Putamen (tissue), 1 donor: ENCODE measurements at regions not wholly inside any gene's neighbourhood (a gene's known extent, or its start where the extent isn't known, plus 50 kb on each side); places are given as distances from the start of the nearest gene placed in this dataset.

Experiments used
- DNase-seq: peaks from one replicate; pipeline ENCODE4 v3.0.0-alpha.2; 2016; ENCODE audit warnings: low spot score

DNA sequence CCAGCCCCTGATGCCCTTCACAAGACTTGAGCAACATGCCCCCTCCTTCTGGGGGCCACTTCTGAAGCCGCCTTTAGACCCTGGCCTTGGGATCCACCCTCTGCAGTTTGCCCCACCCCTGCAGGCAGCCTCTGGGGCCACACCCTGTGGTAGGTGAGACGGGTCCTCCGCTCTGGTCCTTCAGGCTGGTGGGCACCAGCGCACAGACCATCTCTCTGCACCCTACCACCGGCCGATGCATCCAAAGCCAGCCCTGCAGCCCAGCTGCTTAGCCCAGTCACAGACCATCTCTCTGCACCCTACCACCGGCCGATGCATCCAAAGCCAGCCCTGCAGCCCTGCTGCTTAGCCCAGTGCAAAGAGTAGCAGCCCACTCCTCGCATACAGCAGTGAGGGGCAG lies 159.3 kb upstream of the ECI2 start:
- DNase-seq = no peak

- no peak for DNase-seq
These were observed 156.4 kb upstream of the ECI2 start for GRCh38 chr6:4291453-4292403.

GRCh38 chr6:4289770-4290320 lies 154.5 kb upstream of the ECI2 start:
- no peak for DNase-seq

DNA sequence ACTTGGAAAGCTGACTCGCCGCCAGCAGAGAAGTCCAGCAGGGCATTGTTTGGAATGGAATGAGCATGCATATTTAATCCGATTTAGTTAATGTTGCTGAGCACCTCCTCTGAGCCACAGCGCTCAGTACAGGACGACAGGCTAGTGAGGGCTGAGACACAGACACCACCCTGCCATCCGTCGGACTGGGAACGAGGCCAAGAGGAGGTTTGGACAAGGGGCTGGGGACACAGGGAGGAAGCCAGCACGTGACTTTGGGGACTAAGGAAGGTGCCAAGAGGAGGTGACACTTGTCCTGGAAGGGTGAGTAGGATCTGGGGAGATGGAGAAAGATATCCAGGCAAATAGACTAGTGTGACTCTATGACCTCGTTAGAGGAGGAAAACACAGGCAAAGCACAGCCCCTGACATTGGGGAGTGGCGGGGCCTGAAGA lies 152.5 kb upstream of the ECI2 start:
- no peak for DNase-seq

DNA sequence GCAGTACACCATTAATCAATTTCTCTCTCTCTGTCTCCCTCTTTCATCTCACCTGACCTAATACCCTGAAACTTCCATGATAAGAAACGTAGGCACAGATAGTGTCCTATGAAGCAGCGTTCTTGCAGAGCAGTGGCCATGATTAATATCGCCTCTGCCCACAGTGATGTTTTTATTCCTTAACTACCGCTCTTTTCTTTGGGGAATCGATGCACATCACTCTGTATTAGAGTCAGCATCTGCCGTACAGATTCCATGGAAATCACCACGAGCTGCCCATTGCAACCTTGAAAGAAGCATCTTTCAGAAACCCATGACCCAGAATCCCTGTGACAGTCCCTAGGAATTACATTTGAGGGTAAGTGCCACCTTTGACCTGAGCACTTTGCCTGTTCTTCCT lies 152.0 kb upstream of the ECI2 start:
- DNase-seq = no peak

GRCh38 chr6:4282926-4283325 lies 147.6 kb upstream of the ECI2 start:
- no peak for DNase-seq

GRCh38 chr6:4281341-4282293 lies 146.2 kb upstream of the ECI2 start:
- peak; percentile 55 for DNase-seq

GRCh38 chr6:4280707-4281106 lies 145.3 kb upstream of the ECI2 start:
- no peak for DNase-seq

GRCh38 chr6:4280031-4280430 lies 144.7 kb upstream of the ECI2 start:
- no peak for DNase-seq

GRCh38 chr6:4274382-4275082 lies 139.2 kb upstream of the ECI2 start:
- no peak for DNase-seq

GRCh38 chr6:4272996-4273395 lies 137.6 kb upstream of the ECI2 start:
- DNase-seq = no peak

- DNase-seq = no peak
These were observed 136.5 kb upstream of the ECI2 start for GRCh38 chr6:4271761-4272470.

DNA sequence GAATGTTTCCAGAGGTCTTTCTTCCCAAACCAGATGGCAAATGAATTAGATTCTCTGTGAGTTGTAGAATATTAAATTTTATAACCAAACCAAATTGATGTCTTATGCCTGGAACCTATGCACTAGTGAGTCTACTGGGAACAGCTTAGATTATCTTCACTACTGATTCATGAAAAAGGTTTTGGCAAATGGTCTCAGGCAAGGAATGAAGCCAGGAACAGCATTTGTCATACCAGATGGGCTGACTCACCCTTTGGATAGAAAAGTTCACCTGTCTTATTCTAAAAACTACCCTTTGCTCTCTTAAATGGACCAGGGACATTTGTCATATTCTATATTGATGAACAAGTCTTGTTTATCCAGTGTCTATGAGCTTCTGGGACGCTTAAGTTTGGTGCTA lies 135.4 kb upstream of the ECI2 start:
- no peak for DNase-seq

GRCh38 chr6:4270001-4270400 lies 134.6 kb upstream of the ECI2 start:
- no peak for DNase-seq

GRCh38 chr6:4268171-4268570 lies 132.8 kb upstream of the ECI2 start:
- DNase-seq = no peak

GRCh38 chr6:4265740-4266139 lies 130.4 kb upstream of the ECI2 start:
- no peak for DNase-seq

DNA sequence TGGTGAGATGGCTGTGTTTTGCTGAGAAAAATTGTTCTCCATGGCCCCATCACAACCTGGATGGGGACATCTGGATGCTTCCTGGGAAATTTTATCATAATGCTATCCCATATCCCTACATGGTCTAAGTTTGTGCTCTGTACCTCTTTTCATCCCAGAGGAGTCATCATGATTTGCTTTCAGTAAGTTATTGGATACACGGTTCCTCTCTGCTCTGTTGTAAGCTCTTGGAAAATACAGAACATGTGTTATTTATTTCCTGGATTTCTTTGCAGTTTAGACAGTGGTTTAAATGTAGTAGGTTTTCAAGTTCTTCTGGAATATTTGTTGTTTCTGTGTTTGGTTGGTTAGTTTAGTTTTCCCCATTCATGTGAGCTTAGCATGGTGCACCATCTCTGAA lies 129.2 kb upstream of the ECI2 start:
- no peak for DNase-seq

DNA sequence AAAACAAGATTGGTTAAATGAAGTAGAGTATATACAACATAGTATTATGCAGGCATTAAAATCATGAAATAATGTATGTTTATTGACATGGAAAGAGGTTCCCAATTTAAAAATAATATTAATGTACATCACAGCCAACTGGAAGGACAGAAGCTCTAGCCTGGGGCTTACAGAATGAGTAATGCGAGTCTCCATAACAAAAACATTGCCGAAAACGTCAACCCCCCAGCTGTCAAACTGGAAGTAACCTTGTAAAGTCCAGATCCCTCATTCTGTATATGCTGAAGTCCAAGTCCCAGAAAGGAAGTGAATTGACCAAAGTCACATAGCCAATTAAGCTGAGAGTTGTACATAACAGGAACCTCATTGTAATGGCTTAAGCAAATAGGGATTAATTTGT lies 128.7 kb upstream of the ECI2 start:
- no peak for DNase-seq

GRCh38 chr6:4262526-4262925 lies 127.2 kb upstream of the ECI2 start:
- no peak for DNase-seq

- DNase-seq = no peak
These were observed 124.0 kb upstream of the ECI2 start for GRCh38 chr6:4259391-4259790.

DNA sequence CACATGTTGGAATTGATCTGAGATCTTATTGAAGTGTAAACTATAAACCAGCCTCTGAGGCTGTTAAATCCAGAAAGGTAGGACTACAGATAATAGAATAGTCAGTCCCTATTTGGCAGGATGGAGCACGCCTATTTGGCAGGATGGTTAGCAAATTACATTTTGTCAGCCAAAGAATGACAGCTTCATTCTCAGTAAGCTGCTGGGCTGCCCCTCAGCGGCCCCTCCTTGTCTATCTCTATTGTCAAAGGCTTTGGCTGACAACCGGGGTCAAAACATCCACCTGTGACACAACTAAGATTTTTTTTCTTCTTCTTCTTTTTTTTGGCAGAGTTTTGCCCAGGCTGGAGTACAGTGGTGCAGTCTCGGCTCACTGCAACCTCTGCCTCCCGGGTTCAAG lies 123.4 kb upstream of the ECI2 start:
- DNase-seq = no peak
